ENCODE measurements at regions not wholly inside any gene's neighbourhood (a gene's known extent, or its start where the extent isn't known, plus 50 kb on each side); places are given as distances from the start of the nearest gene placed in this dataset.
"Not testable (repeated sequence)": the region's sequence is repeated elsewhere in the genome, so short reads cannot be mapped to it uniquely, and the experiment has no call there.

GRCh38 chr11:25159341-25159740, 662.5 kb downstream of the LUZP2 start:
- no peak for DNase-seq

GRCh38 chr11:25163421-25163820, 666.6 kb downstream of the LUZP2 start:
- no peak for DNase-seq

GRCh38 chr11:25180187-25180586, 683.3 kb downstream of the LUZP2 start:
- DNase-seq = no peak

- no peak for DNase-seq
Observed at GRCh38 chr11:25183411-25183810, 686.6 kb downstream of the LUZP2 start.

GRCh38 chr11:25197515-25197914, 700.7 kb downstream of the LUZP2 start:
- DNase-seq = no peak

GRCh38 chr11:25198704-25199103, 701.9 kb downstream of the LUZP2 start:
- DNase-seq = no peak

GRCh38 chr11:25200925-25201324, 704.1 kb downstream of the LUZP2 start:
- no peak for DNase-seq

- no peak for DNase-seq
Observed at GRCh38 chr11:25206762-25207161, 709.9 kb downstream of the LUZP2 start.

- DNase-seq = no peak
Observed at GRCh38 chr11:25211635-25212254, 714.9 kb downstream of the LUZP2 start.

GRCh38 chr11:25214535-25215176, 717.8 kb downstream of the LUZP2 start:
- DNase-seq = no peak

- DNase-seq = no peak
Observed at GRCh38 chr11:25218036-25218435, 721.2 kb downstream of the LUZP2 start.

- no peak for DNase-seq
Observed at GRCh38 chr11:25225078-25225477, 728.2 kb downstream of the LUZP2 start.

GRCh38 chr11:25242928-25243327, 746.1 kb downstream of the LUZP2 start:
- no peak for DNase-seq

- no peak for DNase-seq
Observed at GRCh38 chr11:25244126-25244525, 747.3 kb downstream of the LUZP2 start.

GRCh38 chr11:25247336-25247735, 750.5 kb downstream of the LUZP2 start:
- DNase-seq = no peak

GRCh38 chr11:25252854-25253253, 756.0 kb downstream of the LUZP2 start:
- no peak for DNase-seq

- DNase-seq = not testable (repeated sequence)
Observed at GRCh38 chr11:25263861-25264260, 767.0 kb downstream of the LUZP2 start.

GRCh38 chr11:25271301-25271700, 774.4 kb downstream of the LUZP2 start:
- no peak for DNase-seq

- DNase-seq = no peak
Observed at GRCh38 chr11:25272214-25272613, 775.4 kb downstream of the LUZP2 start.

- DNase-seq = not testable (repeated sequence)
Observed at GRCh38 chr11:25280821-25281220, 784.0 kb downstream of the LUZP2 start.

GRCh38 chr11:25293166-25293565, 796.3 kb downstream of the LUZP2 start:
- DNase-seq = no peak

- no peak for DNase-seq
Observed at GRCh38 chr11:25298450-25298849, 801.6 kb downstream of the LUZP2 start.

GRCh38 chr11:25309818-25310217, 813.0 kb downstream of the LUZP2 start:
- no peak for DNase-seq

GRCh38 chr11:25317216-25317615, 820.4 kb downstream of the LUZP2 start:
- no peak for DNase-seq

GRCh38 chr11:25319127-25319526, 822.3 kb downstream of the LUZP2 start:
- DNase-seq = no peak
